ENCODE measurements at regions not wholly inside any gene's neighbourhood (a gene's known extent, or its start where the extent isn't known, plus 50 kb on each side); places are given as distances from the start of the nearest gene placed in this dataset.
"Not testable (repeated sequence)": the region's sequence is repeated elsewhere in the genome, so short reads cannot be mapped to it uniquely, and the experiment has no call there.

GRCh38 chr4:96414853-96415252 is 575.0 kb downstream of the PDHA2 start:
- not testable (repeated sequence) for TF ChIP-seq CTCF (conservative IDR thresholded peaks at IDR 0.05; ENCODE audit: low read depth, low read length); RFX5 (IDR thresholded peaks at IDR 0.05; ENCODE audit: low read depth, low read length); RAD21 (IDR thresholded peaks at IDR 0.05; ENCODE audit: low read length); MAFK (IDR thresholded peaks at IDR 0.05; ENCODE audit: low read depth, low read length); POLR2A (IDR thresholded peaks at IDR 0.05; ENCODE audit: low read depth, low read length); MXI1 (IDR thresholded peaks at IDR 0.05; ENCODE audit: borderline replicate concordance, low read depth, low read length); FOS (IDR thresholded peaks at IDR 0.05; ENCODE audit: low read depth, low read length); MAZ (IDR thresholded peaks at IDR 0.05; ENCODE audit: borderline replicate concordance, low read depth, low read length); SMC3 (IDR thresholded peaks at IDR 0.05; ENCODE audit: low read depth, low read length); CEBPB (IDR thresholded peaks at IDR 0.05; ENCODE audit: low read depth, low read length); ELK1 (IDR thresholded peaks at IDR 0.05; ENCODE audit: borderline replicate concordance, low read depth, low read length)
